GM21447 (cell line): ENCODE measurements at regions not wholly inside any gene's neighbourhood (a gene's known extent, or its start where the extent isn't known, plus 50 kb on each side); places are given as distances from the start of the nearest gene placed in this dataset.
"Not testable (repeated sequence)": the region's sequence is repeated elsewhere in the genome, so short reads cannot be mapped to it uniquely, and the experiment has no call there.

ENCODE experiments used
- ATAC-seq: cut with Tn5 transposase; IDR thresholded peaks from one replicate; pipeline ENCODE4 v1.9.1; 2021; ENCODE audit not compliant: unreplicated experiment

DNA sequence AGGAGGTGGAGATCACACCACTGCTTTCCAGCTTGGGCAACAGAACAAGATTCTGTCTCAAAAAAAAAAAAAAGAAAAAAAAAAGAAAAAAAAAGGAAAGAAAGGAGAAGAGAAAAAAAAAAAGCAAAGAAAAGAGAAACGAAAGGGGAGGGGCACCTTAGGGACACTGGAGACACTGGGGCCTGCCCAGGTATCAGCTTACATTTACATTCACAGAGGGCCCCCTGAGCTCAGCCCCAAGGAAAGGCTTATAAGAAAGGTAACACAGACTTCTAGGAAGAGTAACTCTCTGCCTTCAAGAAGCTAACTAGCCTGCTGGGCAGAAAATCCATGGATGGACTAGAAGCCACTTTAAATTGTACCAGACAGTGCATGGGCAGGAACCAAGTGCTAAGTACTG, 108.8 kb downstream of the NPY start:
- no peak for ATAC-seq

DNA sequence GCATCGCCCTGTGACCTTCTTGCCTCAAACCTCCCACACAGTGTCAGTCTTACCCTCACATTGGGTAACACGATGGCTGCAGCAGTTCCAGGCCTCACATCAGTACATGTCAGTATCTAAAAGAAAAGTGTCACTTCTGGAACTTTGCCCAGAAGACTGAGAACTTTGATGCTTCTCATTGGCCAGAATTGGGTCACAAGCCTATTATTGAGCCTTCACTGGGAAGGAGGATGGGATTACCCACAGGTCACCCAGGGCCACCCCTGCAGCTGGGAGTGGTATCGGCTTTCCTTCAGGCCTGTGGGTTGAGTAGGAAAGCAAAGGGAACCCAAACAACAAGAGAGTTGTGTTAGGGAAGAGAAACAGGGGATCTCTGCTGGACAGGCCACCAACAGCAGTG, 111.5 kb downstream of the NPY start:
- ATAC-seq: no peak

DNA sequence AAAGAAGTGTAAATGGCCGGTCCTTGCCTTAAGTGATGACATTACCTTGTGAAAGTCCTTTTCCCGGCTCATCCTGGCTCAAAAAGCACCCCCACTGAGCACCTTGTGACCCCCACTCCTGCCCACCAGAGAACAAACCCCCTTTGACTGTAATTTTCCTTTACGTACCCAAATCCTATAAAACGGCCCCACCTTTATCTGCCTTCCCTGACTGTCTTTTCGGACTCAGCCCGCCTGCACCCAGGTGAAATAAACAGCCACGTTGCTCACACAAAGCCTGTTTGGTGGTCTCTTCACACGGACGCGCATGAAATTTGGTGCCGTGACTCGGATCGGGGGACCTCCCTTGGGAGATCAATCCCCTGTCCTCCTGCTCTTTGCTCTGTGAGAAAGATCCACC, 112.4 kb downstream of the NPY start:
- not testable (repeated sequence) for ATAC-seq

DNA sequence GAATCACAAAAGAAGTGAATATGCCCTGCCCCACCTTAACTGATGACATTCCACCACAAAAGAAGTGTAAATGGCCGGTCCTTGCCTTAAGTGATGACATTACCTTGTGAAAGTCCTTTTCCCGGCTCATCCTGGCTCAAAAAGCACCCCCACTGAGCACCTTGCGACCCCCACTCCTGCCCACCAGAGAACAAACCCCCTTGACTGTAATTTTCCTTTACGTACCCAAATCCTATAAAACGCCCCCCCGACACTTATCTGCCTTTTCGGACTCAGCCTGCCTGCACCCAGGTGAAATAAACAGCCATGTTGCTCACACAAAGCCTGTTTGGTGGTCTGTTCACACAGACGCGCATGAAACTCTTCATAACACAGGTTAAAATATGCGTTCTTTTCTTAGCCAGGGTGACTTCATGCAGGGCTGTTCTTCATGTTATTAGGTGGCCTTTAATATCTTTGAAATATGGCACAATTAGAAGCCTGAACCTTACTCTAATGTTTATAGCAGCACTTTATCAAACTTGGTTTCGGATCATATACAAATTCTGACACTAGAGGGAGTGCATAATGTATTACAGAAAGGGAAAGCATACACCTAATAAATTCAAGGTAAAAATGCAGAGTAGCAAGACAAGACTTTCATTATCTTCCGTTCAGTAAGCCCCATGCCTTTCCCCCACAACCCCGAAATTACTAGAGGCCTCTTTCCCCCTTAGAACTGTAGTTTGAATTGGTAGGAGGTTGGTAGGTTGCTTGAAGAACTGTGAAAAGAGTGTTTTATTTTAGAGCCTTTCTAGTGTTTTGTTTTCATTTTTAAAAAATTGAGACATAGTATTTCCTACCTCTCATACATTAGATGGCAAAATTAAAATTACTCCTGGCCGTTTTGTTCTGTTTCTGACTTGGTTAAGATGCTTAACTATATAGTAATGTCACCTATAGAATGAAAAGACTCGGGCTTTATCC, 117.9 kb downstream of the NPY start:
- ATAC-seq: no peak

DNA sequence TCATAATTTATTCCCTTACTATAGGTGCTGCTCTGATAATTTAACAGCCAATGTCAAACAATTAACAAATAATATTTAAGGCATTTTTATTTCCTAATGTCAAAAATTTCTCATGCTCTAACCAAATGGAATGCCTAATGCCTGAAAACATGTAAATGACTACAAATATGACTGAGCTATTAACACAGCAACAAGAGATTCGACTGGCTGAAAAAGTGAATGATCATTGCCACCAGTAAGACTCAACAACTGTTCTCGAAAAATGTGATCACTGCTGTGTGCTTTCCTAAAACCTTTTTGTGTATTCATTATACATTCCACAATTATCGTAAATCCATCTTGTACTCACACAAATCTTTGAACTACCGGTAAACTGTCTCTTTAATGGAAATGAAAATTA, 118.7 kb downstream of the NPY start:
- ATAC-seq: no peak

DNA sequence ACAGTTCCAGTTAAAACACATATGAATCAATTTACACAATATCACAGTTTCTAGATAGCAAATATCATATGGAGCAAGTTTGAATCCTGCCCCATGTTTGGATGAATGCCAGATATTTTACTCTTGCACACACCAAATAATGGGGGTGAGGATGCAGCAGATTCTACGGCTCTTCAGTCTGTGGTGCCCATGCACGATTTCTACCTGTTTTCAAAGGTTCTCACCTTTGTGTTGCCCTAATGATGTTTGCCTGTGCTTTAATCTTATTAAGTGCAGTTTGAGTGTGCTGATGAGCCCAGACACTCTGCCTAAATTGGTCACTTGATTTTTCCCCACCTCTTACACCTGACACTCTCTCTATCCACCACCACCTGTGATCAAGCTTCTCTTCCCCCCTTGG, 119.6 kb downstream of the NPY start:
- no peak for ATAC-seq

DNA sequence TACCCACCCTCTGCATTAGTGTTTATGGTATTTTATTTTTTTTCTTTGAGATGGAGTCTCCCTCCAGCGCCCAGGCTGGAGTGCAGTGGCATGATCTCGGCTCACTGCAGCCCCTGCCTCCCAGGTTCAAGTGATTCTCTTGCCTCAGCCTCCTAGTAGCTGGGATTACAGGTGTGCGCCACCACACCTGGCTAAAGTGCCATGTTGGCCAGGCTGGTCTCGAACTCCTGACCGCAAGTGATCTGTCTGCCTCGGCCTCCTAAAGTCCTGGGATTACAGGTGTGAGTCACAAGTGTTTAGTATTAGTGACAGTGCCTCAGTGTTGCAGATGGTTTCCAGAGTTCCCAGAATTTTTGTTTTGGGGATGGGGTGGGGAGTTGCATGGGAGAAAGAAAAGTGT, 120.3 kb downstream of the NPY start:
- ATAC-seq: no peak

DNA sequence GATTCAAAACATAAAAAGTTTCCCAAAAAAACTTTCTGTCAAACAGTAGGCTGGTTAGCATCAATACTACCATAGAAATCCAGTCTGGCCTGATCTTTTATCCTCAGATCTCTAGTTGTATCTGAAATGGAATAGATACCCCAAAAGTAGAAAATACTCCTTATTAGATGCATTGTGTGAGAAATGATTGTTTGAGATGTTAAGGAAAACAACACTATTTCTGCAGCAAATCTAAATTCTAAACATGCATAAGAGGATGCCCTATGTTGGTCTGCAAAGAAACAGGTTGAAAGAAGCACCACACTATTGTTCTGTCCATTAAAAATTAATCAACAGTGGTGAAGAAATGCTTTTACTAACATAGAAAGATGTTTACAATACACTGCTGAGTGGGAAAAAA, 121.0 kb downstream of the NPY start:
- ATAC-seq: no peak

DNA sequence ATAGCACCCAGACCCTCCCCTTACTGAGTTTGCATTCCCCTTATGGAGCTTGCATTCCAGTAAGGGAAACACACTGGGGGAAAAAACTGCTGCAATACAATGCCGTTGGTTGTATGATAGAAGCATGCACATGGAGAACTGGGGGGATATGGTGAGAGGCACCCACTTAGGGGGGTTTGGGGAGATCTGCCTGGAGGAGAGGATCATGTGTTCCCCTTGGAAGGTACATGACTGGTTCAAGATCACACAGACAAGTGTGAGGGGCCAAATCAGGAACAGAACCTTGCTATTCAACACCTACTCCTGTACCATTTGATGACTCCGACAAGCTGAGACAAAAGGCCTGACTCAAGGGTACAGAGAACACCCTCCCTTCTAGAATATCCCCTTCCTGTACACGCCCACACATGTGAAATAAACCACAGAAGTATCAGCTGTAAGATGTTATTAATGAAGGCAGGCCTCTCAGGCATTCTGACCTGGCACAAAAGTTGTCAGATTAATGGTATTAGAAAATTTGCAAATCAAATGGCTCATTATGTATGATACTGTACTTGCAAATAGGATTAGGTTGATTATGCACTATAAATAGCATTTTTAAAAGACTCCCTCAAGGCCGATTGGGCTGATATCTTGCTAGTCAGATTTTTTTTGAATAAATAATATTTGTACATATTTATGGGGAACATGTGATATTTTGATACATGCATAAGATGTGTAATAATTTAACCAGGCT, 122.2 kb downstream of the NPY start:
- ATAC-seq: no peak

DNA sequence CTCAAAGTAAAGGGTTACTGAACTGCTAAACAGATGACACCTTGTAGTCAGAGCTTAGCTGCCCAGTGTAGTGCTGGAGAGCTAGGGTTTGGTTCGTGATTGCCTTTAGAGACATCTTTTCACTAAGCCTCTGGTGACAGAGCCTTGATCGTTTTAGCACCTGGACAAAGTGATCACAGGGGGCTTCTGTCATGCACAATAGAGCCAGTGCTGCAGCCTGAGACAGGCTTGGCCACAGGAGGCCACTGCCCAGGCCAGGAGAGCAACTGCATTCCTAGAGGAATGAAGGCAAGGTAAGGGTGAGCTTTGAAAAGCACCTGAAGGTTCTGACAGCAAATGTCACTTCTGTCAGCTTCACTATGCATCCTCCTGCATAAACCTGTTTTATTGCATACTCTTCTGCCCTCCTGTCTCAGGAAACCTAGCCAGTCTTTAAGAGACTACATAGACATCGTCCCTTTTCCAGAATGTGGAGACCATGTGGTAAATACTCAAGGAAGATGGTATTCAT, 122.9 kb downstream of the NPY start:
- ATAC-seq: no peak

DNA sequence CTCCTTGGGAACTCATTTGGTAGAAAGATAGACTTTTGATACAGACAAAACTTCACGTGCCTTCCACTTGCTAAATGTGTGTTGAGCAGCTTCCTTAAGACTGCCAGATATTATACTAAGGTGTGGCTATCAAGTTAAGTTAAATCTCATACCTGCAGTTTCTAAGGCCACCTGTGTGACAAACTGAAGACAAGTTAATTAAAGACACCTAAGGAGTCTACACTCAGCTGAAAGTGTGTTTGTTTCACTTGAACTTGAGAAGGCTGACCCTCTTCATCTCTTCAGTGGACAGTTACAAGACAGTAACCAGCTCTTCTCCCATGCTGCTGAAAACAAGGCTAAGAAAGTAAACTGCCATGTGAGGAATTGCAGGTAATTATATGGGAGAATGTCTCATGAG, 124.0 kb downstream of the NPY start:
- ATAC-seq: no peak

DNA sequence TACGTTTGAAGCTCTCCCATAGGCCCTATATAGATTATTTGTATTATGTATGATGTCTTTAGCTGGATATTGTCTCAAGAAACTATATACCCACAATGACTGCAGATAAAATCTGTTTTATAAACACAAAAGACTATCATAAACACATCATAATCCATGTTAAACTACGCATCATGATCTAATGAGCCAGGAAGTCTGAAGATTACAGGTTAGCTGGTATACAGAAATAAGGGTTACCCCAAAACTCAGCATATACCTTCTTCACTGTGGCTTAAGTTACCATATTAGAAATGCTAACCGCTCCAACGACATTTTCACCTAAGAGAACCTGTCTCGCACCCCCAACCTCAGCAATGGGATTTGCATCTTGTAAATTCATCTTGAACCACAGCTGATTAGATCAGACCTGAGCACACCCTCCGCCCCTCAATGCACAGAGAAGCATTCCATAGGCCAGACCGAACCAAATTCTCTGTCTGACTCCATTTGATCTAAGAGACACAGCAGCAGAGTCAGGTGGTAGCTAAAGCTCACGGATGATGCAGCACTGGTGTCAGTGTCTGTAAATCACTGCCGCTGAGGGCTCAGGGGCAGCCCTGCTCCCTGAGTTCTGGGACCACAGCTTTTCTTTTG, 124.9 kb downstream of the NPY start:
- no peak for ATAC-seq

DNA sequence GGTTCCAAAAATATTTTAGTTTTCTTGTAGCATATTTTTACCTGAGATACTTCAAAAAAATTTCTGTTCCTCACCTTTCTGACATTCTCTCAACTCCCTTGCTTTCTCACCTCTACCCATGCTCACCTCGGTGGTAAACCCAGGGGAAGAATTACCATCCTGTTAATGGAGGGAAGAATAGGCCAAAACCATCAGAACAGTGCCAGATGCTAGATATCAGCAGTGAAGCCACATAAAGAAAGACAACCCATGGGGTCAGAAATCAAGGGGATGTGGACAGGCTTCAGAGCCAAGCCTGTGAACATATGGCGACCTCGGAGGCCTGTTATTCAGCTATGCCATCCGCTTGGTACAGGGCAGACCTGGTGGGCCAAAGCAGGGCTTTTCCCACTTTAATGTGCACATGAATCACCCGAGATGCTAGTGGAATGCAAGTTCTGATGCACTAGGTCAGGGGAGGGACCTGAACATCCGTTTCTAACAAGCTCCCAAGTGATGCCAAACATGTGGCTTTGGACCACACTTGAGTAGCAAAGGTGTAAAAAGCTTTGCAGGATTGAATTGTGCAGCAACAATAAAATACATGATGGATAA, 125.5 kb downstream of the NPY start:
- ATAC-seq: no peak

DNA sequence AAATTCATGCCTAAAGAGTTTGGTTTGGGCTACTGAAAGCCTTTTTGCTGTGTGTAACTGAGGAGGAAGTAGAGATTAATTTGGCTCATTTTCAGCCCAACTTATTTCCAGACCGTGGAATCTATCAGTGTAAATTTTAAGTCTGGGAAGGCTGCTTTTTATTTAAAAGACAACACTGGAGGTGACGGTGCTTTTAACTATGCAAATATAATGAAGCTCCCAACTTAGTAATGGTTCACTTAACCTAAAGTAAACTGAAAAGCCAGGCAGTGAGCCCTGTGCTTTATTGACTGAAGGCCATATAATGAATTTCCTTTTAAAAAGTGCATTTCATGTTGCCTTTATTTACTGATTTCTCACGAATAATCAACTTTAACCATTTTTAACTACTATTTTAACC, 127.2 kb downstream of the NPY start:
- ATAC-seq: no peak

DNA sequence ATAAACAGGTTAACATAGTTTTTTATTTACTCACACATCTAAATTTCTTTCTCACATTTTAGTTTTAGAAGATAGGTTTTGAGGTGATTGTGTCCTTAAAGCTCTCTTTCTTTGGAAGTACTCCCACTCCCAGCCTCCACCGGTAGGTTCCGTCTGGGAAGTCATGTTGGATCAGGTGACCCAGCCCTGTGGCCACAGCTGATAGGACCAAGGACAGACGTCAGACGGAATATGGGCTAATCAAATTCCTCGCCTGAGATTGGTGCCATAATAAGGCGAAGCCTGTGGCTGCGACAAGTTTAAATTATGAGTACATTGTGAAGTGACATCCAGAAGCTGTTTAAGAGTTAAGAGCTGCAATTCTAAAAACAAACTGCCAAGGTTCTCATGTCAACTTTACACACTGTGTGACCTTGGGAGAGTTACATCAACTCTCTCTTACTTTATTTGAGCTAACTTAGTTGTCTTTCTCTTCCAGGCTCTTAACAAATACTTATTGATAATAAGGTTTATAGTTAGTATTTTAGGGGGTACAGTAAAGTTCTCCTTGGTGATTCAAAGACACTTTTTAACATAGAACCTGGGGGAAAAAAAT, 133.6 kb downstream of the NPY start:
- no peak for ATAC-seq

DNA sequence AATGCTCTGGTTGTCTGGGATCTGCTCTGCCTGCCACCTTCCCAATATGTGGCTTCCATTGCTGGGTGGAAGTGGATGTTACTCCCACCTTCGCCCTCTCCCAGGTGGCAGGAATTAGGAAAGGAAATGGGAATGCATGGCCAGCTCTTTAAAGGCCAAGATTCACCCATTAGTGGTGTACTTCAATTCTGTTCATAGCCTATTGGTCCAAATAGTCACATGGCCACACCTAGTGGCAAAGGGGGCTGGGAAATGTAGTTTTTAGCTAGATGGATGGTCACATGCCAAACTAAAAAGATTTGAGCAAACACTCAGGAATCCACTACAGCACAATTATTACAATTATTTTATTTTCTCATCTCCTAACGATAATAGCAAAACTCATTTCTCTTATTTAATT, 135.1 kb downstream of the NPY start:
- ATAC-seq: no peak

DNA sequence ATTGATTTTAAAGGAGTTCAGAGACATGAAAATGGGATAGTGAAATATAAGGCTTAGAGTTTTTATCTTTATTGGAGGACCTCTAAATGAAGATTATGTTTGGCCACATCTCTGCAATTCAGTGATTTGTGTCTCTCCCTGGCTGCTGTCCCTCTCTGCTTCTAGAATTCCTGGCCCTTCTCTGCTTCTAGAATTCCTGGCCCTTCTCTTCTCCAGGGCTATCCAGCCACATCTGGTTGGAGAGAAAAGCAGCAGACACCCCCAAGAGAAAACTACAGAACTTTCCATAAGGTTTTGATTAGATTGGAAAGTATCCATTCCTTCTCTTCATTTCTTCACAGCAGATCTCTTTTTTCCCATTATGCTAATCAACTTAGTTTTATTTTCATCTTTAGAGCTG, 135.5 kb downstream of the NPY start:
- ATAC-seq: no peak

DNA sequence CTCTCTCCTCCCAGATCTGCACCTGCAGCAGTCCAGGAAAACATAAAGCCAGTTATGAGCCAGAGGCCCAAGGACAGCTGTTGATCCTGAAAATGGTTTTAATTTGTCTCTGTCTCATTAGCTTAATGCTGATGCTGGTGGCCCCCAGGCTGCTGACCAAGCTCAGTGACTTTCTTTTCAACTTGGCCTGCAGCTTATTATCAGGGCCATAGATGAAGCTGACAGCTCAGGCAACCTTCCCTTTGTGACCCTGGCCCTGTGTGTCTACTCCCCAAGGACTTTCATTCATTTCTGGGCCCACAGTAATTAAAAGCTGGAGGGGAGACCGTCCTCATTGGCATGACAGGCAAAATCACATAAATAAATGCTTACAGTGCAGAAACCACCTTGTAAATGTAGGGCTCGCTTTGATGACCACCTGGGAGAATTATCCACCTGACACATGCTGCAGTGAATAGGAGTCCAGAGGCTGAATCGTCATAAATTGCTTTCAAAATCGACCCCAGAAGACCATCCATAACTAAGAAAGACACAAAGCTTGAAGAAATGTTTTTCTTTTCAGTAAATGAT, 138.5 kb downstream of the NPY start:
- no peak for ATAC-seq

DNA sequence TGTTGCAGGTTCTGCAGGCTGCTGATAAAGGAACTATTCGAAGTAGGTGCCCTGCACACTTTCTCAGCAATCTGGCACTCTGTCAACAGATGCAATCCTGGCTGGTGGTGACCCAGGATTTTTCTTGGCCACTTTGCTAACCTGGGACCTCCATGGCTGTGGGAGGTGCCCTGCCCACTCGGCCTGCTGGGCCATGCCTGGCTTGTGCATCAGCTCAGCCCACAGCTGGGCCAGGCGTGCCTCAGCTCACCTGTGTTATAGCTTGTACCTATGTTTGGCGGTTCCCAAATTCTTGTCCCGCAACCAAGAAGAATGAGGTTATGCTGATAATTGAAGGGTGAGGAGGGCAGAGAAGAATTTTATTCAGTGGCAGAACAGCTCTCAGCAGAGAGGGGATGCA, 141.7 kb downstream of the NPY start:
- no peak for ATAC-seq

DNA sequence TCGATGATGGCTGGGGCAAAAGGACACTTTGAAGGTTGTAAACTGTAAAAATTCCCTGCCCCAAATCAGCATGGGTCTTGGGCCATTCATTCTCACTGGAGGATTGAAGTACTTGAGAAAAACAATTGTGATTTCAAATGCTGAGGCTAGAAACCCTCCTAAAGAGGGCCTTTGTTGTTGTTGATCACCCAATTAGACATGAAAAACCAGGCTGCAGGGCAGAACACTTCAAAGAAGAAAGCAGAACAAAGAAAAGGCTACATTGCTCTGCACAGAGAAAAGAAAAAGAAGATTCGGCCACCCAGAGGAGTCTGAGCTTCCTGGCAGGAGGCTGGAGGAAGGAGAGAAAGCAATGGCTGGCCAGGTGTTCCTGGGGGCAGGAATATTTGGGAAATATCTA, 143.1 kb downstream of the NPY start:
- no peak for ATAC-seq

DNA sequence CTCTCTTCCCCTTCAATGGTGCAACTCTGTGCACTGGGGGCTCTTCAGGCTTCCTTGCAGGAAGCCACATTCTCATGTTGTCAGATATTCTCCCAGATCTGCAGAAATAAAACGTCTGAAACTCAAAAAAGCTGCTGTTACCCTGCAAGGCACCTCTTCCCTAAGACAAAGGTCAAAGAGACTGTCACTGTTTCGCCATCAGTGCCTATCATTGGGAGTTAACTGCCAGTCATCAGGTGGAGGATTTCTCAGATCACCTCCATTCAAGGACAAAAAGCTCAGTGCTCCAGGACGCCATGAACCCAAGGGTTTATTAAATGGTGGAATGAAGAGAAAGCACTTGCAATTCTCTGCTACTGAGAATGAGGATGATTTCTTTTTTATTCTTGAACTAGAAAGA, 144.6 kb upstream of the PALS2 start:
- ATAC-seq: no peak
